HG03354 (cell line): ENCODE measurements at regions not wholly inside any gene's neighbourhood (a gene's known extent, or its start where the extent isn't known, plus 50 kb on each side); places are given as distances from the start of the nearest gene placed in this dataset.
A peak's percentile ranks its signal among the peaks of the same experiment; 100 is the strongest.

Experiments used
- ATAC-seq: cut with Tn5 transposase; IDR thresholded peaks from one replicate; pipeline ENCODE4 v1.9.1; 2021; ENCODE audit warnings: mild to moderate bottlenecking; ENCODE audit not compliant: unreplicated experiment, poor library complexity, severe bottlenecking

DNA sequence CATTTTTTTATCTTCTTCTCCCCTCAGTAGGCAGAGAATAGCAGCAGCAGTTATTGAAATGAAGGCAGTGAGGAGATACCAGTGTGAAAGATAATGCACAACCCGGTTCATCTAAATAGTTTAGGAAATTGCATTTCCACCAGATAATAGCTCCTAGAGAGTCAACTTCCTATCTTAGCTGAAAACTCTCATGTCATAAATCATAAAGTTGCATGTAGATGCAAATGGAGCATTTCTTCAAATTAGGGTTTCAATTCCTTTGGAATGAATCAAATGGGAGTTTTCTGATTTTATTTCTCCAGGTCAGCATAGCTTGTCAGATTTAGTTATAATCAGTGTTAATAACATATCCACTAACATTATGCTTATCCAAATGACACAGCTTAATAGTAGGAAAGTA lies 335.3 kb downstream of the CNTNAP4 start:
- ATAC-seq: no peak

DNA sequence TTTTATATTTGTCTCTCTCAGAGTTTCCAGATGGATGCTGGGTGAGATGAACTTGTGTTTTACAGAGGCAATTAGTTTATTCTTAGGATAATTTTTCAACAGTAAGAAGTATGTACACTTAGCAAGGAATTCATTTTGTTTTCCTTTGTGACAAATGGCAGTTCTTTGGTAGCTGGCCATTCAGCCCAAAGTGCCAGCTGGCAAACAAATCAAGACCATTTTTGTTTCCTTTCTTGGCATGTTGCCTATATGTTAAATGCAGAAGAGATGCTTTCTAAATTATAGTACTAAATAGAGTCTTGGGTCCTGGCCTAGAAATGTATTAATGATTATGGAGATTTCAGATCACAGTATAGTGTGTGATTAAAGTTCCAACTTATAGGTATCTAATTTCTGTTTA lies 337.1 kb downstream of the CNTNAP4 start:
- ATAC-seq: no peak

DNA sequence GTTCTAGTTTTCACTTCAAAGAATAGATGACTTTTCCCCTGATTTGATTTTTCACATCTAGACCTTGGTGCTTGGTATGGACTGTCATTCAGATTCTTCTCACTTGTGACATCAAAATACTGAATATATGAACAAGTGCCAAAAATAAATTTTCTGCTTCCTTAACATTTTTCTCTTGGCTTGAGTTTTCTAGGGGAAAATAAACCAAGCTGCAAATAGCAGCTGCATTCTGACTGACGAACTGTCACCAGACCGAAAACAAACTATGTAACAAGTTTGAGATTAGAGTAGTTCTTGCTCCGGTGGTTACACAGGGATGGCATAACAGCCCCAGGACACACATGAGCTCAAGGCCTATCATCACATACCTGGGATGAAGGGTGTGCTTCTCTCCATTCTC lies 345.7 kb downstream of the CNTNAP4 start:
- no peak for ATAC-seq

DNA sequence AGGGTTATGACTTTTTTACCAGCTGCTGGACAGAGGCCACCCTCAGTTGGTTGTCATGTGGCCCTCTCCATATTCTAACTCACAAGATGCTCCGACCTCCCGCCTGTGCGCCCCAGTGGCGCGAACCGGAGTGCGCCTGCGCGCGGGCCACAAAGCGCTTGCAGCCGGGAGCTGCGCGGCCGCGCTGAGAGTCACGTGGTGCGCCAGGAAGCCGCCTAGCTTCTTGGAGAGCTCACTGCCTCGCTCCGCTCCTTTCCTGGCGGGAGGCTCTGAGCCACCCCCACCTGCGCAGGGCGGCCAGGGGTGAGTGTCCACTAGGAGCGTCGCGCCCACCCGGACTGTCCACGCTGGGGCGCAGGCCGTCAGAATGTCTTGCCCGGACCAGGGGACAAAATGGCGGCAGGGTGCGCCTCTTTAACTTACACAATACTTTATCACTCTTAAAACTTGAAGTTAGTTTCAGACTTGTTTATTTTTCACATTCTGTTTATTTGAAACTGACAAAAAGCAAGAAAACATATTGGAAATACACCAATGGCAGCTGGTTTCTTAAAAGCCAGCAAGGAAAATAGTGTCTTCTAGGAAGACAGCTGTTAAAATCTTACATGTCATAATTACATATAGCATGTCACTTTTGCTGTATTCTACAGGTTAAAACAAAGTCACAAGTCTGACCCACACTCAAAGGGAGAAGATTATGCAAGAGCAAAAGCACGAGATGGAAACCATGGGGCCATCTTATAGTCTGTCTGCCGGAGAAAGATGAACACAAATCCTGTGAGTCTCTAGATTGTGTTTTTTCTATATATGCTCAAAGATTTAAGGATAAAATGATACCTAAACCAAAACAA lies 357.9 kb downstream of the CNTNAP4 start:
- ATAC-seq: no peak

DNA sequence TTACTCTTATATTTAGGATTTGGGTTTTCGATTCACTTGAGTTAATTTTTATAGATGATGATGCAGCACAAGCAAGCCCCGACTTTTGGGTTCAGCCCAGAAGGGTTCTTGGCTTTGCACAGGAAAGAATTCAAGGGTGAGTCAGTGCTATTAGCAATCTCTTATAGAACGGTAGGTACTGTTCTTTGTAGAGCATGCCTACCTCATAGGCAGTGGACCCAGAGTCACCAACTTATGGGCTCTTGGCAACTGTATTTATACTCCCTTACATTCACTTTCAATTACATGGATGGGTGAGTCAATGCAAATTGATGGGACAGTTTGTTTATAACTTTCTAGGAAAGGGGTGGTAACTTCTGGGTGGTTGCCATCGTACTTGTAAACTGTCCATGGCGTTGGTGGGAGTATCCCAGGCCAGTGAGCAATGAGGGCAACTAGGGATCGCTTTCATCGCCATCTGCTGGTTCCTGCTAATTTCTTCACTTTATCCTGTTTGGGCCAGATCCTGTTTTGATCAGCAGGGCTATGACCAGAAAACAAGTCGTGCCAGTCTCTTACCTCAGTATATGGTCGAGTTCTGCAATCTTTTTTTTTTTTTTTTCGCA lies 362.6 kb downstream of the CNTNAP4 start:
- no peak for ATAC-seq

DNA sequence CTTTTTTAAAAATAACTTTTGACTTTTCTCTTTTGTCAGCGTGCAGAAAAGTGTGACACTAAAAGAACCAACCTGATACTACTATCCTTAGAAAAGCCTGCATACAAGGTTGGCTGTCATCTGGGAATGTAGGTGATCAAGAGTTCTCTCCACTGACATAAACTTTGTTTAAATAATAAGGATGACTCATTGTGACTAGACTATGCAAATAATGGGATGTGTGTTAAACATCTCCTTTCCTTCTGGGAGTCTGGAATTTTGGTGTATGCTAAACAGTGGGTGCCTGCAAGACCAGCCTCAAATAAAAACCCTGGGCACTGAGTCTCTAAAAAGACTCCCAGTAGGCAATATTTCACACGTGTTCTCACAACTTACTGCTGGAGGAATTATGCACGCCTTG lies 373.4 kb downstream of the CNTNAP4 start:
- ATAC-seq: no peak

DNA sequence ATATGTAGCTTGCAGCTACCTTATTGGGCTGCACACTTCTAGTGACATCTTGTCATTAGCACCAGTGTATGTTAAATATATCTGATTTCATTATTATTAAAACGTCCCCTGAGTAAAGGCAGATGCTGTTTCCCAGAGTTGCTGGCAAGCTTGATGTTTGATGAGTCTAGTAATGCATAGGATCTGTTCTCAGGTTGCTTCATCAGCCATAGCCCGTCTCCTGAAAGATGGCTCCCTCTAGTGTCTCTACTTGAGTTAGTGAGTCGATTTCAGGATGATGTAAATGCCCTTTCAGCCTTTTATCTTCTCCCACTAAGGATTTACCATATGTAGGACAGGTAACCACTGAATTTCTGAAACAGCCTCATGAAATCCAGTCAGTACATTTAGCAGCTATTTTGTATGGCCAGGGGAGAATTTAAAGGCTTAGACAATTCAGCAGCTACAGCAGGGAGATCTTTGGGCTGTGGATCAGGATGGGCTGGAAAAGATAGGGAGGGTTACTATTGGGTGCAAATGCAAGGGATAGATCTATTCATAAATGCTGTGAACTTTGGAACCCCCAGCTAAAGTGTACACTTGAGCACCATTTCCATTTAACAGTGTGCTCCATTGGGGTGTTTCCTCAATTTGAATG lies 376.3 kb downstream of the CNTNAP4 start:
- peak; percentile 84 for ATAC-seq

DNA sequence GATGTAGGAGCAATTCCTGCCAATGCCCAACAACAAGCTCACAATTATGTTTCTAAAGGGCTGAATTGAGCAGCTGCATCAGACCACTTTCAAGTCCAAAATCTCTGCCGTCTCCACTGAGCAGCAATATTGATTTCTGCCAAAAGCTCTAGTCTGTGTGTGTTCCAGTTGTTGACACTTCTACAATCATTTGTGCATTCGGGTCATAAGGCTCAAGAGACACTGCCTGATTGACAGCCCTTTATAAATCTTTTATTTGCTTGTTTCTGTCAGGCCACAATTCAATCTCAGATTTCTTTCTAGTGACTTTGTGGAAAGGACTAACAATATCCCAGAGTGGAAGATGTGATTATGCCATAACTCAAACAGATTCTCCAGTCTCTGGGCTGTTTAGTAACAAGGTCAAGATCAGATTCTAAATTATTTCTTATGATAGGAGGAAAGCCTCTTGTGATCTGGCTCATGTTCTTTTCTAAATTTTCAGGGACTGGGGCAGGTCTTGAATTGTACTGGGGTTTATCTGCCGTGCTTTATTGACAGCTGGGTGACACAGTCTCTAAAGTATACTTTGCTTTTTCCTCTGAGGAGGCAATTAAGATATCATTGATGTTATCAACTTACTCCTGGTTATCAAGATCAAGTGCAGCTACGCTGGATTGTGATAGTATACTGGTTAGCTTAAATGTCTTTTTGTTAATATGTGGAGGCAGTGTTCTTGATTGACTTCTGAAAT lies 377.1 kb downstream of the CNTNAP4 start:
- no peak for ATAC-seq

DNA sequence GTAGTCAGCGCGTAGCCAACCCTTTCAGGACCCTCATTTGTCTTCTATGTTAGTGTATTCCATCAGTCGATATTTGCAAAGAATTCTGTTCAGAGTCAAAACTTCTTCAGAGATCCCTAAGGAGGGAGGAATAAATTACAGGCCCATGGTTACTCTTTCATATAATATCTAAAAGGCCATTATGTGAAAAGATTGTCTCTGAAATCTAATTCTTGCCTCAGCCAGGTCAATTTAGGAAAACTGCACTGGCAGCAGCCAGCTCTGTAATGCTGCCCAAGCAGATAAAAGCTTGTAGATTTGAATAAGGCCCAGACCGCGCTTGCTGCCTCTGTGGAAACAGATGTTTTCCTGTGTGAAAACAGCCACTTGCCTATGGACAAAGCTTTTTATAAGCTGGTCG lies 379.8 kb downstream of the CNTNAP4 start:
- ATAC-seq: no peak

DNA sequence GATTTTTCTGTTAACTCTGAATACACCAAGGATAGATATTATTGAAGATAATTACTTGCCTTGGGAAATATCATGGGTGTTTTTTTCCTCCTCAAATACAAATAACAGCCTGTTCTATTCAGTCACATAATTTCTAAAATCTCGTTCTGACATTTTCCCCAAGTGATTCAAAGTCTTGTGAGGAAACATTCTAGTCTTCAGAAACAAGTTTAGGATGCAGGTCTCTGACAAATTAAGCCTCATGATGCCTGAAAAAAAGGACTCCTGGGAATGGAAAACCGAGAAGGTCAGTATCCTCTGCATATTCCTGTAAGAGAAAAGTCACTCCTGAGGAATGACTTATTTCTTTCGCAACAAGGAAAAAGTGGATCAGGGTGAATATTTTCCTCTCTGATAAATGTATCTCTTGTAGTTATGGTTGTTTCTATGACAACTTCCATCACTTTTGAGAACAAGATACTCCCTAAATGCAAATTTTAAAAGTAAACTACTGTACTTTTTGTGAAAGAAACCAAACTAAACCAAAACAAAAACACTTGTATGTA lies 384.6 kb downstream of the CNTNAP4 start:
- no peak for ATAC-seq

DNA sequence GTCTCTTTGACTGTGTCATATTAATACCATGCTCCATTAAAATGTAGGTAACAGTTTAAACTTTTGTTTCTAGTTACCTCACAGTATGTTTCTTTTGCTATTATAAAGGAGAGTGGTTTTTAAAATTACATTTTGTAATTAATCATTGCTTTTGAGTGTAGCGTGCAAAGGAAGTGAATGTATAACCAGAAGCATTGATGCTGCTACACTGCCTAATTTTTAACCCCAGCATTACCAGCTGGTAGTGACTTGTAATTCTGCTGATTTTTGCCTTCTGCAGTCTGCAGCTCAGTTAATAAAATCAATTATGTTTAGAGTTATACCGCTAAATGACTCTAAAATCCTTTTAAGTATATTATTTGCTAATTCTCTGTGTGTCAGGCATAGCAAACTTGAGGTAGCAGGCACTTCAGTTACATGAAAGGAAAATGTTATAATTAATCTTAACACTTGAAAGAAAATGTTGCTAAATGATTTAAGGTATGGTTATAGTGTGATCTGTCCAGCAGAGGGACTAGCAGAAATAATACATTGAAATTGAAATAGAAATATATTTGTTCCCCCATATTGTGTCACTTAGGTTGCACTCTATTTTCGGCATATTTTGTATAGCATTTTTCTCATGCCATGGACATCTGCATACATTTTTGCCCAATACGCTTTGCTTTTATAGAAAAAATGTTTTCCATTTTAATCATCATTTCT lies 388.5 kb downstream of the CNTNAP4 start:
- peak; percentile 57 for ATAC-seq

DNA sequence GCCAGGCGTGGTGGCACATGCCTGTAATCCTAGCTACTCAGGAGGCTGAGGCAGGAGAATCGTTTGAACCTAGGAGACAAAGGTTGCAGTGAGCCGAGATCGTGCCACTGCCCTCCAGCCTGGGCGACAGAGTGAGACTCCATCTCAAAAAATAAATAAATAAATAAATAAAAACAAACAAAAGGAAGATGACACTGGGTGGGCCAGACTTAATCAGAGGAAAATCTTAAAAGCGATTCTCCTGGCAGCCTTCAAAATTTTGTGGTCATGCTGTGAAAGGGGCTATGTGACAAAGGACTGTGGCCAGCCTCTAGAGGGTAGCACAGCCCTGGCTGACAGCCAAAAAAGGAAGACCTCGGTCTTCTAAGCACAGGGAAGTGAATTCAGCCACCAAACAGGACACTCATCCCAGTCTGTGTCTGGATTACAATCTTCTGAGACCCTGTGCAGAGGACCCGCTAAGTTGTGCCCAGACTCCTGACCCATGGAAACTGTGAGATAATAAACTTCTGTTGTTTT lies 391.1 kb downstream of the CNTNAP4 start:
- no peak for ATAC-seq

DNA sequence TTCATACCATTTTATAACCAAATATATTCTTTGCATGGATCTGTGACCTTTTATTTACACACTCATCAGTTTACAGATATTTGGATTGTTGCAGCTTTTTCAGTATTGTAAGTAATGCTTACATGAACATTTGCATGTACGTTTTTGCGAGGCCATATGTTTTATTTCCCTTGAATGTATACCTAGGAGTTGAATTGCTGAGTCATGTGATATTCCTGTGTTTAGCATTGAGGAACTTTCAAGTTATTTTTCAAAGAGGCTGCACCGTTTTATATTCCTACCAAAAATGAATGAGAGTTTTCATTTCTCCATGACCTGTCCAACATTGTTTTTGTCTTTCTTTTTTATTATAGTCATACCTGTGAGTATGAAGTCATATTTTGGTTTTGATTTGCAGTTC lies 392.1 kb downstream of the CNTNAP4 start:
- ATAC-seq: no peak

DNA sequence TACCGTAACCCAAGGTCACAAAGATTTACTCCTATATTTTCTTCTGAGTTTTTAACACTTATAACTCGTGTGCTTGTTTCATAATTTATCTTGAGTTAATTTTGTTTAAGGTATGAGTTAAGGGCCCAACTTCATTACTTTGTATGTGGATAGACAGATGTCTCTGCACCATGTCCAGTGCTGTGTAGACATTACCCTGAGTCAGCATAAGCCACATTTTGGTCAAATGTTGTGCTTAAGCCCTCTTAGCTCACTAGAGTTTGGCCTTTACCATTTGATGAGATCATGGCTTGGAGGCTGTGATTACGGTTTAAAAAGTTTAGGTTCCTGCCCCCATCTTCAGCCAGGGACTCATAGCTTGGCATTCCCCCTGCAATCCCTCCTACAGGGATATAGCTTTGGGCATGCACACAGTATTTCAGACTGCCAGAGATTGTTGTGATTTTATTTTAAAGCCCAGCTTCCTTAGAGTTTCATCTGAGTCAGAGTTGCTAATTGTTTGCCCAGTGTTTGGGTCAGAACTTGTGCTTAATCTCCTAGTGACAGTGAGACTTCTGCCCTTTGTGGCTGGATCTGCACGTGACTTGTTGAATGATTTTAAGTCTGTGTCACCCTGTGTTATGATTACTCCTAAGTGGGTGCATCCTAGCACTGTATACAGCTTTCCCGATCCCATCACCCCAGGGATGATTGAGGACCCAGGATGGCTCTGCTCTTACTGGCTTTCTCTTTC lies 393.1 kb downstream of the CNTNAP4 start:
- no peak for ATAC-seq

DNA sequence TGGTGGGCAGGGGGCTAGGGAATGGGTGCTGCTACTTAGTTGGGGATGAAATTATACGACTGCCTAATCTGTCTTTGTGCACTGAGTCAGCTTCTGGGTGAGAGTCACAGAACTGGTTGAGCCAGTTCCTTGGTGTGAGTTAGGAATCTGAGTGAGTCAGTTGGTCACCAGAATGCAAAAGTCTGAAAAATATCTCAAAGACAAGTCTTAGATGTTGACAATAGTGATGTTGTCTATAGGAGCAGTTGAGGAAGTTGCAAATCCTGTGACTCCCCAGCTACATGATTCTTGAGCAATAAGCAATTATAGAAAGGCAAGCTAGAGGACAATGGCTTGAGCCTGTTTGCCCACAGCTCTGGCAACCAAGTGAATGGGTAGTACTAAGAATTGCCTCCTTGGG lies 399.2 kb downstream of the CNTNAP4 start:
- ATAC-seq: no peak

DNA sequence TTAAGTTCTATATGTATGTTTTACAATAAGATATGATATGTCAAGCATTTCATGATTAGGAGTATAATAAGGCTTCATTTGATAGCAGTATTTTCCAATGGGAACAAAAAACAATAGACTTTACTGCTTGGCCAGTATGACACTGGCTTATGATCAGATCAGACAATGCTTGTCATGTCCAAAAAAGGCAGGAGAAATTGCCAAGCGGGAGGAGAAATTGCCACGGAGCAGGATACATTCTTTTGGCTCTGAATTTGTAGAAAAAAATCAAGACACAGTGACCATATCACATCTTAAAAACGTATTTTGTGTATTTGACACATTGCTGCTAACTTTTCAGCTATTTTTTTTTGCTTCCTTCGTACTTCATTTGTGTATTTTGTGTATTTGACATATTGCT lies 404.1 kb downstream of the CNTNAP4 start:
- ATAC-seq: no peak

DNA sequence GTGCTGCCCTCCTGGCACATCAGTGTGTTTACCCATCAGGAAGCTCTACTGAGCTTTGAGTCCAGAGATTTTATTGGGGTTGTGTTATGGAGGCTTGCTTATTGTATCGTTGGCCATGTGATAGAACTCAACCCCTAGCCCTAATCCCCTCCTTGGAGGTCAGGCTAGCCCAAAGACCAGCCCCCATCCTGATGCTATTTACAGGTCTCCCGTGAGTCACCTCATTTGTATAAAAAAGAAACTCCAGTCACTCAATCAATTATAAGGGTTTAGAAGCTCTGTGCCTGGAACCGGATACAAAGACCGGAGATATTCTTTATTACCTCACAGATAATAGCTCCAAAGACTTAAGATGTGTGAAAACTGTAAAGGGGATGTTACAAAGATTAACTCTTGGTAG lies 405.9 kb downstream of the CNTNAP4 start:
- no peak for ATAC-seq

DNA sequence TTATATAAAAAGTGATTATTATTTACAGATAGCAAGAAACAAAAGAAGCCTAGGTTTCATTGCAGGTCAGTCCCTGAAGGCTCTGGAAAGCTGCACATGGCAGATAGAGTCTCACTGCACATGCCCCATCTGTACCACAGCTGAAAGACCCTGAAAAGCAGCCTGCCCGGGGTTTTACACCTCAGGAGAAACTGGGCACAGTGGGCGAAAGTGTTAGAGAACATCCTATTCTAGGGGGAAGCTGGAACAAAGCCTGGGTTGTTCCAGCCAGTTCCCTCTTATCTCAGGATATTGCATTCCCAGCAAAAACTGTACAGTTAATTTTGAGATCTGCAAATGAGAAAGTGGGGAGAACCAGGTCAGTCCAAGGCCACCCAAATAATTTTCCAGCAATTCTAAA lies 419.7 kb downstream of the CNTNAP4 start:
- ATAC-seq: no peak

DNA sequence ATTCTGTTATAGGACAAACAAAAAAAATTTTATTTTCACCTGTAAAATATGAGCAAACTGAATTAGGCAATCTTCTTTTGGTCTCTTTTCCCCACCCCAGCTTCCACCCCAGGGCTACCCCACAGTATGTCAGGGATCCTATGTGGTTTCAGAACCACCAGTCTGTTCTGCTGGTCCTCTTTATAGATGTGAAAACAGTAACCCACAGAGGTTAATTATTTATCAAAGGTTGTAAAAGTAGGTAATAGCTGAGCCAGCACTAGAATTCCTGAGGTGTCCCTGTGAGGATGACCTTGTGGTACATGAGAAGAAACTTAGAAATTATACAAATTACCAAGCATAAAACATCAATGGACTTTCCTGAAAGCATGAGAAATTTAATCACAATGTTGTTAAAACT lies 428.7 kb downstream of the CNTNAP4 start:
- no peak for ATAC-seq
